Stimulated activated CD4-positive, alpha-beta T cell treated with anti-CD3 and anti-CD28 coated beads, TNF-alpha, amount 100 ng/mL, for 24 hours (primary cell): ENCODE measurements at regions not wholly inside any gene's neighbourhood (a gene's known extent, or its start where the extent isn't known, plus 50 kb on each side); places are given as distances from the start of the nearest gene placed in this dataset.
A peak's percentile ranks its signal among the peaks of the same experiment; 100 is the strongest.

Source experiments
- DNase-seq, 3 experiments: peaks; one replicate each; pipeline ENCODE4 v3.0.0-alpha.2; 2020; ENCODE audit warnings: low read depth in 3 of 3

- peak in 1 of 3 experiments; percentile 17 for DNase-seq
Observed at GRCh38 chr4:184310171-184310567, 92.5 kb upstream of the ENPP6 start.

- peak in 2 of 3 experiments; percentile 14 to 43 for DNase-seq
Observed at GRCh38 chr4:184309241-184310170, 91.8 kb upstream of the ENPP6 start.

- DNase-seq, result no peak
Observed at GRCh38 chr4:184306949-184307348, 89.3 kb upstream of the ENPP6 start.

- DNase-seq, result no peak
Observed at GRCh38 chr4:184306470-184306869, 88.8 kb upstream of the ENPP6 start.

GRCh38 chr4:184300816-184301215 is 83.1 kb upstream of the ENPP6 start:
- no peak for DNase-seq

- no peak for DNase-seq
Observed at GRCh38 chr4:184298254-184298653, 80.6 kb upstream of the ENPP6 start.

GRCh38 chr4:184295206-184295605 is 77.5 kb upstream of the ENPP6 start:
- DNase-seq, result no peak

GRCh38 chr4:184294606-184295133 is 77.0 kb upstream of the ENPP6 start:
- no peak for DNase-seq

- no peak for DNase-seq
Observed at GRCh38 chr4:184293552-184293951, 75.9 kb upstream of the ENPP6 start.

GRCh38 chr4:184292877-184293276 is 75.2 kb upstream of the ENPP6 start:
- no peak for DNase-seq

GRCh38 chr4:184292465-184292867 is 74.8 kb upstream of the ENPP6 start:
- DNase-seq, result no peak

- no peak for DNase-seq
Observed at GRCh38 chr4:184289179-184289535, 71.5 kb upstream of the ENPP6 start.

- peak in 1 of 3 experiments; percentile 51 for DNase-seq
Observed at GRCh38 chr4:184288451-184289178, 70.9 kb upstream of the ENPP6 start.

GRCh38 chr4:184287697-184288255 is 70.1 kb upstream of the ENPP6 start:
- DNase-seq, result no peak

GRCh38 chr4:184286358-184286757 is 68.7 kb upstream of the ENPP6 start:
- no peak for DNase-seq

- DNase-seq, result no peak
Observed at GRCh38 chr4:184284742-184285141, 67.1 kb upstream of the ENPP6 start.

GRCh38 chr4:184284336-184284690 is 66.6 kb upstream of the ENPP6 start:
- no peak for DNase-seq

GRCh38 chr4:184283659-184284335 is 66.1 kb upstream of the ENPP6 start:
- DNase-seq, result no peak

- no peak for DNase-seq
Observed at GRCh38 chr4:184282895-184283654, 65.4 kb upstream of the ENPP6 start.

GRCh38 chr4:184282251-184282713 is 64.6 kb upstream of the ENPP6 start:
- DNase-seq, result peak in 1 of 3 experiments; percentile 56
